ENCODE measurements at regions not wholly inside any gene's neighbourhood (a gene's known extent, or its start where the extent isn't known, plus 50 kb on each side); places are given as distances from the start of the nearest gene placed in this dataset.

DNA sequence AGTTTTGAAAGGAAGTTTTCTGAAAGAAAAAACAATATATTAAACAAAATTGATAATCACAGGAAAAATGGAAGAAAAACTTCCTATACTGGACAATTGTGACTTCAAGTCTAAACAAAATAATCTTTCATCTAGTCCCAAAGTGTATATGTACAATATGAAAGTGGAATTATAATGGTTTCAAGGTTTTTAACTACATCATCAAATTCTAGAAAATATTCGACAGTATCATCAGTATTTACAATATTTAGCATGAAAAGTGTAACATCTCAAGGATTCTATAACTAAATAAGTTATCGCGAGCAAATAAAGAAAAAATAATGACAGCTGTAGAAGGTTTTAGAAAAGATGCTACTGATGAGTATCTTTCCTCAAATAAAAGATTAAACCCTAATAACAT, 310.9 kb upstream of the LRFN5 start:
- TF ChIP-seq SIN3A (IDR thresholded peaks at IDR 0.05; ENCODE audit: borderline replicate concordance, insufficient read depth, low read length) (no peak), POLR2AphosphoS5 (IDR thresholded peaks at IDR 0.05; ENCODE audit: low read depth, low read length) (no peak), TAF1 (IDR thresholded peaks at IDR 0.05; ENCODE audit: borderline replicate concordance, insufficient read depth, low read length) (no peak), FOXP2 (optimal IDR thresholded peaks at IDR 0.05; ENCODE audit: borderline replicate concordance, extremely low read depth, extremely low read length, insufficient read depth) (no peak)
- TF ChIP-seq, protein P1, sequence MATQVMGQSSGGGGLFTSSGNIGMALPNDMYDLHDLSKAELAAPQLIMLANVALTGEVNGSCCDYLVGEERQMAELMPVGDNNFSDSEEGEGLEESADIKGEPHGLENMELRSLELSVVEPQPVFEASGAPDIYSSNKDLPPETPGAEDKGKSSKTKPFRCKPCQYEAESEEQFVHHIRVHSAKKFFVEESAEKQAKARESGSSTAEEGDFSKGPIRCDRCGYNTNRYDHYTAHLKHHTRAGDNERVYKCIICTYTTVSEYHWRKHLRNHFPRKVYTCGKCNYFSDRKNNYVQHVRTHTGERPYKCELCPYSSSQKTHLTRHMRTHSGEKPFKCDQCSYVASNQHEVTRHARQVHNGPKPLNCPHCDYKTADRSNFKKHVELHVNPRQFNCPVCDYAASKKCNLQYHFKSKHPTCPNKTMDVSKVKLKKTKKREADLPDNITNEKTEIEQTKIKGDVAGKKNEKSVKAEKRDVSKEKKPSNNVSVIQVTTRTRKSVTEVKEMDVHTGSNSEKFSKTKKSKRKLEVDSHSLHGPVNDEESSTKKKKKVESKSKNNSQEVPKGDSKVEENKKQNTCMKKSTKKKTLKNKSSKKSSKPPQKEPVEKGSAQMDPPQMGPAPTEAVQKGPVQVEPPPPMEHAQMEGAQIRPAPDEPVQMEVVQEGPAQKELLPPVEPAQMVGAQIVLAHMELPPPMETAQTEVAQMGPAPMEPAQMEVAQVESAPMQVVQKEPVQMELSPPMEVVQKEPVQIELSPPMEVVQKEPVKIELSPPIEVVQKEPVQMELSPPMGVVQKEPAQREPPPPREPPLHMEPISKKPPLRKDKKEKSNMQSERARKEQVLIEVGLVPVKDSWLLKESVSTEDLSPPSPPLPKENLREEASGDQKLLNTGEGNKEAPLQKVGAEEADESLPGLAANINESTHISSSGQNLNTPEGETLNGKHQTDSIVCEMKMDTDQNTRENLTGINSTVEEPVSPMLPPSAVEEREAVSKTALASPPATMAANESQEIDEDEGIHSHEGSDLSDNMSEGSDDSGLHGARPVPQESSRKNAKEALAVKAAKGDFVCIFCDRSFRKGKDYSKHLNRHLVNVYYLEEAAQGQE (IDR thresholded peaks at IDR 0.05; ENCODE audit: insufficient read depth in 1 of 2, low read depth in 2 of 2, low read length in 2 of 2) = no peak

DNA sequence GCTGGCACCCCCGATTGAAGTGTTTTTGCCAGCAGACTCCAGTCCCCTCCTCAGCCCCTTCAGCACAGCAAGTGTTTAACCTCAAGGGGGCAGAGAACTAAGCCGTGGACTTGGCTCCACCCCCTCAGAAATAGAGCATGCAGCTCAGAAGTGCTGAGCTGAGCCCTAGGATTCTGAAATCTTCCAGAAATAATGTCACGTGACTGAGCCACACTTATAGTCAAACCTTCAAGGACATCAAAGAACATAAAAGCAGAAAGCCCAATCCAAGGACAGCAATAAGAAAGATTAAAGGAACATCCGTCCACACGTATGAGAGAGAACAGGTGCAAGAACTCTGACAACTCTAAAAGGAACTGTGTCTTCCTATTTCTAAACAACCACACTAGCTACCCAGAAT, 317.7 kb upstream of the LRFN5 start:
- TF ChIP-seq SIN3A (IDR thresholded peaks at IDR 0.05; ENCODE audit: borderline replicate concordance, insufficient read depth, low read length) (no peak), POLR2AphosphoS5 (IDR thresholded peaks at IDR 0.05; ENCODE audit: low read depth, low read length) (no peak)
- TF ChIP-seq, protein P1 (IDR thresholded peaks at IDR 0.05; ENCODE audit: insufficient read depth in 1 of 2, low read depth in 2 of 2, low read length in 2 of 2) = no peak

DNA sequence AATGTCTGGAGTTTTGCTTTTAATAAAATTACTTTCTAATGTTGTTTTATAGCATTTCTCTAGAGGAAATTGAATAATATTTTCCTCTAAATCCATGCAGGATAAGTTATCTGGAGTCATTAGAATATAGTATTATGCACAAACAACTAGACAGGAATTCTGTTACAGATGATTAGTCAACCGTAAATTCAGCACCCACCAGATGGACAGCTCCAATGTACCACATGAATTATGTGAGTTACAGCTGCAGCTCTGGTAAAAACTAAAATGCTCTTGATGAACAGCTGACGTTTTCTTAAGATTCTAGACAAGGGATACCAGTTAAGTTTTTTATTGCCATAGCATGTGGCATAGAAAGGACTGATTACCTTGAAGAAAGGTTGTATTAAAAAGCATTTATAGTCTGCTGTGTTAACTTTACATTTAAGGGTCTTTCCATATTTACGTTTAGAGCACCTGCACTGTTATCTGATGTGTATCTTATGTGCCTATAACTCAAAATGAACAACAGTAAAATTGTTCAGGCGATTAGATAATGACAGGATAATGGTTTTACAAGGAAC, 321.4 kb upstream of the LRFN5 start:
- no peak for TF ChIP-seq TAF1 (IDR thresholded peaks at IDR 0.05; ENCODE audit: borderline replicate concordance, insufficient read depth, low read length)
- TF ChIP-seq, protein P1 (IDR thresholded peaks at IDR 0.05; ENCODE audit: insufficient read depth in 1 of 2, low read depth in 2 of 2, low read length in 2 of 2) = peak; percentile 83 to 95

DNA sequence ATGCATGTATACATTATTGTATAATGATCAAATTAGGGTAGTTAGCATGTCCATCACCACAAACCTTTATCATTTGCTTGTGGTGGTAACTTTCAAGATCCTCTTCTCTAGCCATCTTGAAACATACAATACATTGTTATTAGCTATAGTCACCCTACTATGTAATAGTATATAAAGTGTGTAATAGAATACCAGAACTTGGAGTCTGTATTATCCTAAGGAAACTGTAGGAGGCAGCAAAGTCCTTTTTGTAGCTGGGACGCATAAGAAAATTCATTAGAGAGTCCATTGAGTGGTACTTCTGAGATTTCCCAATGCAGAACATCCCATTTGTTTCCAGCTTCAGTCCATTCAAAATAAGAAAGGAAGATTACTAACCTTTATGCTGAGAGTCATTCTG, 325.9 kb upstream of the LRFN5 start:
- TF ChIP-seq, protein P1 (IDR thresholded peaks at IDR 0.05; ENCODE audit: insufficient read depth in 1 of 2, low read depth in 2 of 2, low read length in 2 of 2) = no peak
- TF ChIP-seq SIN3A (IDR thresholded peaks at IDR 0.05; ENCODE audit: borderline replicate concordance, insufficient read depth, low read length) (no peak), TAF1 (IDR thresholded peaks at IDR 0.05; ENCODE audit: borderline replicate concordance, insufficient read depth, low read length) (no peak), FOXP2 (optimal IDR thresholded peaks at IDR 0.05; ENCODE audit: borderline replicate concordance, extremely low read depth, extremely low read length, insufficient read depth) (no peak), POLR2AphosphoS5 (IDR thresholded peaks at IDR 0.05; ENCODE audit: low read depth, low read length) (no peak)

DNA sequence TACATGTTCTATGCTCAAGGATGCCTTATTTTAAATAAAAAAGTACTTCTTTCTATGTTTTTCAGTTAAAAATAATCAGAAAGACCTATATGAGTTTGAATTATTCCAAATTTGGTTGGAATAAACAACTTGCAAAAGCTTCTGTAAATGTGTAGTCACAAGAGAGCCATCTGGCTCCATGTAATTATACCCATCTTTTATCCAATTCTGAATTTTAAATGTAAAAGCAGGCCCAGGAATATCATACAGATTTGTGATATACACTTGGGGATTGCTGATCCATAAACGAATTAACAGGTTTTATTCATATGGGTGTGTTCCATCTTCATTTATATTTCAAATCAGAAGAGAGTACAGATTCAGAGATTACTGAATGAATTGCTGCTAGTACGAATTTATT, 329.2 kb upstream of the LRFN5 start:
- TF ChIP-seq TAF1 (IDR thresholded peaks at IDR 0.05; ENCODE audit: borderline replicate concordance, insufficient read depth, low read length) (no peak), SIN3A (IDR thresholded peaks at IDR 0.05; ENCODE audit: borderline replicate concordance, insufficient read depth, low read length) (no peak)

All from PFSK-1 (cell line).